Thyroid gland (tissue), 4 donors: ENCODE measurements at regions not wholly inside any gene's neighbourhood (a gene's known extent, or its start where the extent isn't known, plus 50 kb on each side); places are given as distances from the start of the nearest gene placed in this dataset.

Experiments
- DNase-seq, 2 donors: peaks; one replicate each; pipeline ENCODE4 v3.0.0-alpha.2; 2019
- H3K27ac ChIP-seq, 3 donors: fragments of 200-600 bp; sonication (generic); 1 replicate in 2 of 3; 2 replicates in 1 of 3; pipeline ENCODE4 v1.5.1; 2016 to 2019; ENCODE audit warnings: mild to moderate bottlenecking in 1 of 3, moderate library complexity in 1 of 3
- H3K27me3 ChIP-seq: fragments of 200-600 bp; sonication (generic); one replicate; pipeline ENCODE4 v1.5.1; 2019
- H3K36me3 ChIP-seq, 2 donors: fragments of 200-600 bp; sonication (generic); one replicate each; pipeline ENCODE4 v1.5.1; 2016 to 2019
- H3K4me1 ChIP-seq, 2 donors: fragments of 200-600 bp; sonication (generic); one replicate each; pipeline ENCODE4 v1.5.1; 2017 to 2019
- H3K4me3 ChIP-seq, 3 donors: fragments of 200-600 bp; sonication (generic); replicated peaks in 1 of 3; 1 replicate in 2 of 3; 2 replicates in 1 of 3; pipeline ENCODE4 v1.5.1; 2016; ENCODE audit warnings: mild to moderate bottlenecking in 1 of 3
- H3K9me3 ChIP-seq: fragments of 200-600 bp; sonication (generic); one replicate; pipeline ENCODE4 v1.5.1; 2017
- CTCF ChIP-seq, 6 experiments: fragments of 200-600 bp in 3 of 6; fragments of 450-650 bp in 3 of 6; sonication (generic) in 3 of 6; IDR thresholded peaks; one replicate each; pipeline ENCODE4 v1.5.1; 2016 to 2019; ENCODE audit warnings: antibody characterized with exemption in 6 of 6, mild to moderate bottlenecking in 2 of 6, inconsistent platforms in 1 of 6, moderate library complexity in 1 of 6
- POLR2A ChIP-seq, 2 donors: fragments of 450-650 bp; IDR thresholded peaks; one replicate each; pipeline ENCODE4 v1.6.1; 2017; ENCODE audit warnings: antibody characterized with exemption in 2 of 2, mild to moderate bottlenecking in 2 of 2, moderate library complexity in 1 of 2
- WGBS, 2 donors: methylation state at CpG; one replicate each; pipeline ENCODE4 v1.1.5; 2017; 5-methylcytosine and 5-hydroxymethylcytosine counted together
- intact Hi-C: fragments of 100-400 bp; cut with DNase I; formaldehyde crosslinking; loops from one replicate; pipeline ENCODE4 v1.15.1; 2023

- 87 to 96% methylated on average over 2 of the region's 2 CpGs for WGBS, 2 donors
- intact Hi-C loops, result no loop called here
- Histone ChIP-seq H3K27me3 (no peaks in the 10 kb centered on the region), H3K9me3 (no peaks in the 10 kb centered on the region), H3K4me3 (no peak overlapping the region), H3K27ac (no peak overlapping the region), H3K36me3 (no peaks in the 10 kb centered on the region), H3K4me1 (no peaks in the 10 kb centered on the region)
- no peak for DNase-seq
- TF ChIP-seq CTCF (IDR thresholded peaks at IDR 0.05) (no peak), POLR2A (IDR thresholded peaks at IDR 0.05) (no peak)
These were observed 171.4 kb downstream of the ASB9 start for GRCh38 chrX:15098505-15098904.

DNA sequence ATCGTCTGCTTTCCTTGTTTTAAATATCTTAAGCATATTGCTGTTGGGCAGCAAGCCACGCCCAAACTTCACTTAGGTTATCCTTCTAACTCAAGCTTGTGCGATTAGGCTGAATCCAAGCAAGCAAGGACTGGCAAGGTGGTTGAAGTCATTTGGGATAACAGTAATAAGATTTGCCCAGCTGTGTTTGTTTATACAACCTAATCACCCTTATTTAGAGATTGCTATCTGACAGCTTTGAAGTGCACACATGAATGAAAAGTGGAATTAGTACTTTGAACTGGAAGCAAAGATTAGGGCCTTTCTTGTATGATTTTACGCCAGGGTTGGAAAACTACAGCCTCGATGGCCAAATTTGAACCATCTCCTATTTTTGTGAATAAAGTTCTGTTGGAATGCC is 182.1 kb downstream of the ASB9 start:
- Histone ChIP-seq H3K36me3 (no peaks in the 10 kb centered on the region), H3K27me3 (no peaks in the 10 kb centered on the region), H3K4me3 (no peak overlapping the region), H3K4me1 (no peaks in the 10 kb centered on the region), H3K9me3 (no peaks in the 10 kb centered on the region), H3K27ac (no peak overlapping the region)
- WGBS, 2 donors, result 89 to 90% methylated on average over 5 of the region's 5 CpGs
- intact Hi-C loops, result no loop called here
- no peak for TF ChIP-seq CTCF (IDR thresholded peaks at IDR 0.05)
- no peak for TF ChIP-seq POLR2A (IDR thresholded peaks at IDR 0.05)
- no peak for DNase-seq

DNA sequence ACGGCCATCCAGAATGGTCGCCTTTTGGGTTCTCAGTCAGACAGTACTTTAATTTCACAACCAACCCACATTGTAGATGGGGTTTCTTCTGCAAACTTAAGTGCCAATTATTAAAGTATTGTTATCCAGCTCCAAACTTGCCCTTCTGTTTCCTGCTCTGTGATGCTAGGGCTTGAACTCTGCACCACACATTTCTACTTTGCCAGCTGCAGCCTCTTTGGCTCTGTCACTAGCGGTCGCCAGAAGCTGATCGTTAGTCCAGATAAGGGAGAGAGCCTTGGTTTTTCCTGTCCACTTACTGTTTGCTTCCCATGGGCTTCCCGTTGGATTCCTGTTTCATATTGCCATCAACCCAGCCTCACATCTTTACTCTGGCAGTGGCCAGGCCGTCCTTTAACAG is 196.6 kb downstream of the ASB9 start:
- intact Hi-C loops, result no loop called here
- TF ChIP-seq CTCF (IDR thresholded peaks at IDR 0.05) (no peak), POLR2A (IDR thresholded peaks at IDR 0.05) (no peak)
- Histone ChIP-seq H3K4me1 (no peaks in the 10 kb centered on the region), H3K27ac (no peak overlapping the region), H3K9me3 (no peaks in the 10 kb centered on the region), H3K36me3 (no peaks in the 10 kb centered on the region), H3K27me3 (no peaks in the 10 kb centered on the region), H3K4me3 (no peak overlapping the region)
- 64 to 65% methylated on average over 4 to 7 of the region's 7 CpGs for WGBS, 2 donors
- no peak for DNase-seq

- TF ChIP-seq POLR2A (IDR thresholded peaks at IDR 0.05) (no peak), CTCF (IDR thresholded peaks at IDR 0.05) (no peak)
- DNase-seq, result no peak
- Histone ChIP-seq H3K27ac (no peak overlapping the region), H3K4me1 (no peaks in the 10 kb centered on the region), H3K27me3 (no peaks in the 10 kb centered on the region), H3K9me3 (no peaks in the 10 kb centered on the region), H3K4me3 (no peak overlapping the region), H3K36me3 (no peaks in the 10 kb centered on the region)
- 78 to 82% methylated on average over 3 of the region's 3 CpGs for WGBS, 2 donors
- intact Hi-C loops, result no loop called here
These were observed 197.0 kb downstream of the ASB9 start for GRCh38 chrX:15072880-15073279.

DNA sequence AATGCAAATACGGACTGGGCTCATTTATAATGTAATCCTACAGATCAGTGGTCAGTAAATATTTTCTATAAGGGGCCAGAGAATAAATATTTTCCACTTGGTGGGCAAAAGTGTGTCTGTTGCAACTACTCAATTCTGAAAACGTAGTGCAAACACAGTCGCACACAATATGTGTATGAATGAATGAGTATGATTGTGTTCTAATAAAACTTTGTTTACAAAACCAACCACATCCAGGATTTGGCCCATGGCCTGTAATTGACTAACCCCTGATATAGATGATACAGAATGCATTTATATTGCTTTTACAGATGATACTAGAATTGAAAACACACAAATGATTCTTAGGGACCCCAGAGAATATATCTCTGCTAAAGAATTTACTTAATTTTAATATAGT is 197.6 kb downstream of the ASB9 start:
- DNase-seq, result no peak
- TF ChIP-seq POLR2A (IDR thresholded peaks at IDR 0.05) (no peak), CTCF (IDR thresholded peaks at IDR 0.05) (no peak)
- Histone ChIP-seq H3K4me3 (no peak overlapping the region), H3K27me3 (no peaks in the 10 kb centered on the region), H3K27ac (no peak overlapping the region), H3K9me3 (no peaks in the 10 kb centered on the region), H3K4me1 (no peaks in the 10 kb centered on the region), H3K36me3 (no peaks in the 10 kb centered on the region)
- intact Hi-C loops, result no loop called here
- 65 to 71% methylated on average over 3 of the region's 3 CpGs for WGBS, 2 donors
